HFFc6 (cell line): ENCODE measurements at regions not wholly inside any gene's neighbourhood (a gene's known extent, or its start where the extent isn't known, plus 50 kb on each side); places are given as distances from the start of the nearest gene placed in this dataset.

Experiments
- DNase-seq: peaks from one replicate; pipeline ENCODE4 v3.0.0-alpha.2; 2018
- H3K27ac Mint-ChIP-seq: 2 replicates; pipeline ENCODE4 v1.8.0; 2020; ENCODE audit warnings: mild to moderate bottlenecking, mixed read lengths
- H3K27me3 Mint-ChIP-seq: 2 replicates; pipeline ENCODE4 v1.8.0; 2021; ENCODE audit warnings: mild to moderate bottlenecking, moderate library complexity, mixed read lengths; ENCODE audit not compliant: insufficient read depth
- H3K36me3 Mint-ChIP-seq: 2 replicates; pipeline ENCODE4 v1.8.0; 2021; ENCODE audit warnings: low read depth, mixed read lengths
- H3K4me1 Mint-ChIP-seq: 2 replicates; pipeline ENCODE4 v1.8.0; 2020; ENCODE audit warnings: low read depth, mixed read lengths
- H3K4me3 Mint-ChIP-seq: 2 replicates; pipeline ENCODE4 v1.8.0; 2020; ENCODE audit warnings: mild to moderate bottlenecking, moderate library complexity, mixed read lengths
- H3K9me3 Mint-ChIP-seq: 2 replicates; pipeline ENCODE4 v1.8.0; 2020; ENCODE audit warnings: mild to moderate bottlenecking, mixed read lengths
- TF ChIP-seq, protein P1 (sequence below): fragments of 200-600 bp; sonication (generic); IDR thresholded peaks from 2 replicates; pipeline ENCODE4 v1.5.0; 2021; ENCODE audit warnings: antibody characterized with exemption, mild to moderate bottlenecking

DNA sequence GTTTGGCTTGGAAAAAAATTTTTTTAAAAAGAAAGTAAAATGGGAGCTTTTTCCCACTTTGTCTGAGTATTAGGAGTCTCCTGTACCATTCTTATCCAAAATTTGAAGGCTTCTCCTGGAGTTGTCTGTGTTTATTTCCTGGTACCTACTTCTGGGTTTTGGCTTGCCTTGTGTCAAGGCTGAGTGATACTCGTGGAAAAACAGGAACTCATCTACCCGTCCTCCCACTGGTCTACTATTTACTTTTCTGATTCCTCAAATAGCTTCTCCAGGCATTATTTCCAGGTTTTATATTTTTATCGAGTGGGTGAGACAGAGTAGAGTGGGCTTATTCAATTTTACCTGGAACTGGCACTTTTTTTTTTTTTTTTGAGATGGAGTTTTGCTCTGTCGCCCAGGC, 99.4 kb downstream of the RMI1 start:
- Mint-ChIP-seq H3K4me1 (no peaks in the 10 kb centered on the region), H3K9me3 (no peaks in the 10 kb centered on the region), H3K36me3 (no peaks in the 10 kb centered on the region), H3K27me3 (peaks cover 7% of the 10 kb centered on the region), H3K4me3 (peak overlapping the region; percentile 55; the same call in 1 of the 2 replicates), H3K27ac (no peak overlapping the region)
- TF ChIP-seq, protein P1, sequence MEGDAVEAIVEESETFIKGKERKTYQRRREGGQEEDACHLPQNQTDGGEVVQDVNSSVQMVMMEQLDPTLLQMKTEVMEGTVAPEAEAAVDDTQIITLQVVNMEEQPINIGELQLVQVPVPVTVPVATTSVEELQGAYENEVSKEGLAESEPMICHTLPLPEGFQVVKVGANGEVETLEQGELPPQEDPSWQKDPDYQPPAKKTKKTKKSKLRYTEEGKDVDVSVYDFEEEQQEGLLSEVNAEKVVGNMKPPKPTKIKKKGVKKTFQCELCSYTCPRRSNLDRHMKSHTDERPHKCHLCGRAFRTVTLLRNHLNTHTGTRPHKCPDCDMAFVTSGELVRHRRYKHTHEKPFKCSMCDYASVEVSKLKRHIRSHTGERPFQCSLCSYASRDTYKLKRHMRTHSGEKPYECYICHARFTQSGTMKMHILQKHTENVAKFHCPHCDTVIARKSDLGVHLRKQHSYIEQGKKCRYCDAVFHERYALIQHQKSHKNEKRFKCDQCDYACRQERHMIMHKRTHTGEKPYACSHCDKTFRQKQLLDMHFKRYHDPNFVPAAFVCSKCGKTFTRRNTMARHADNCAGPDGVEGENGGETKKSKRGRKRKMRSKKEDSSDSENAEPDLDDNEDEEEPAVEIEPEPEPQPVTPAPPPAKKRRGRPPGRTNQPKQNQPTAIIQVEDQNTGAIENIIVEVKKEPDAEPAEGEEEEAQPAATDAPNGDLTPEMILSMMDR, result no peak
- DNase-seq, result no peak

DNA sequence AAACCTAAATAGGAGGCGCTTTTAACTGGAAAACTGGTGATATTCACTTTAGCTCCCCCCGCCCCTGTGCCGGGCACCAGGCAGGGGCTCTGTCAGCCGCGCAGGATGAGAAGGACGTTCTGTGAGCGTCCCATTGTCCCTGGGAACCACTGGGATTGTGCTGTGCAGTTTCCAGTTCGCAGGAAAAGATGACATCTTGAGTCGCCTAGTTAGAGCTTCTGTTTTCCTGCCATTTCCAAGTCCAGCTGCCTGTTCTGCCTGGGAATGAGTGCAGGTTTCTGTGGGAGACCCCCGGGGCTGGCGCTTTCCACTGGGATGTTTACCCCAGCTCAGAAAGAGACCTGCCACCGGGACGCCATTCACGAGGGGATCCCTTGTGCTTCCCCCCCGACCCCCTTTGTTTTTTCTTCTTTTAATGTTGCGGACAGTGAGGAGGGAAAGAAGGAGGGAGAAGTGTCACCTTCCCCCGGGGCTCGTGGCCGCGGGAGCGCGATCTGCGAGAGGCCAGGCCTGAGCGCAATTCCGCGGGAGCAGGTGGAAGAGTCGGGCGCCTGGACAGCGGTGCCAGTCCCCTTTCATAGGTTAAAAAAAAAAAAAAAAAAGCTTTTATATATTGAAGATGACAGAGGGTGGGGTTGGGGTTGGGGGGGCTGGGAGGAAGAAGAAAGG, 121.5 kb downstream of the RMI1 start:
- peaks cover 15% of the 10 kb centered on the region for H3K27me3 Mint-ChIP-seq
- no peak overlapping the region for H3K27ac Mint-ChIP-seq
- peak overlapping the region; percentile 26; the same call in 1 of the 2 replicates for H3K4me3 Mint-ChIP-seq
- no peak for DNase-seq
- no peaks in the 10 kb centered on the region for H3K9me3 Mint-ChIP-seq
- H3K4me1 Mint-ChIP-seq, result no peaks in the 10 kb centered on the region
- TF ChIP-seq, protein P1, result no peak
- no peaks in the 10 kb centered on the region for H3K36me3 Mint-ChIP-seq

DNA sequence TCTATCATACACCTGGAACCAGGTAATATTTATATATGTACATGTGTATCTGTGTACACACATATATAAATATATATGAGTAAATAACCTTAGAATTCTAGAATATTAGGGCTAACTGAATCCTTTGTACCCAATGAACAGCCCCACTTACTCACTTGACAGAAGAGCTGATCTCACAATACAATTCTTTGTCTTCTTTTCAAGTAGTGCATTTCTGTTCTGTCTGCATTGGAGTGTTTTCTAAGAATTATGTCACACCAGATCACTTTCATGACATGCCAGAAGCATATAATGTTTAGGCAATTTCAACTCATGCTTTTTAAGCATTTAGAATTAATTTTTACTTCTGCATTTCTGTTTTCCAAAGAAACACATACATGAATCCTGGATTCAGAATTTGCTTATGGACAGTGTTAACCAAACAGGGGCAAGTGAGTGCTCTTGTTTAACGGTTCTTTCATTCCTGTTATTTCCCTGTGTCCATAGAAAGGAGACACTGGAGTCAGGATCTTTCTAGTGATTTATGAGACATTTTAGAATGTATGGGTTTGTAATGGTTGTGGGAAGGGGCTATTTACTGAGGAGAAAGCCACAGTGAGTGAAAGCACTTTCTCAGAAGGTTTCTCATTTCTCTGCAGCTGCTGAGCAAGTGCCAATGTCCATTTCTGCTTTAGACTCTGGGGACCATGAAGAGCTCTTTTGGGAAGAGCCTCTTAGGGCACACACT, 123.2 kb downstream of the RMI1 start:
- H3K27me3 Mint-ChIP-seq, result peaks cover 19% of the 10 kb centered on the region
- DNase-seq, result no peak
- no peak overlapping the region for H3K27ac Mint-ChIP-seq
- TF ChIP-seq, protein P1, result no peak
- no peaks in the 10 kb centered on the region for H3K4me1 Mint-ChIP-seq
- no peak overlapping the region for H3K4me3 Mint-ChIP-seq
- H3K36me3 Mint-ChIP-seq, result no peaks in the 10 kb centered on the region
- no peaks in the 10 kb centered on the region for H3K9me3 Mint-ChIP-seq

DNA sequence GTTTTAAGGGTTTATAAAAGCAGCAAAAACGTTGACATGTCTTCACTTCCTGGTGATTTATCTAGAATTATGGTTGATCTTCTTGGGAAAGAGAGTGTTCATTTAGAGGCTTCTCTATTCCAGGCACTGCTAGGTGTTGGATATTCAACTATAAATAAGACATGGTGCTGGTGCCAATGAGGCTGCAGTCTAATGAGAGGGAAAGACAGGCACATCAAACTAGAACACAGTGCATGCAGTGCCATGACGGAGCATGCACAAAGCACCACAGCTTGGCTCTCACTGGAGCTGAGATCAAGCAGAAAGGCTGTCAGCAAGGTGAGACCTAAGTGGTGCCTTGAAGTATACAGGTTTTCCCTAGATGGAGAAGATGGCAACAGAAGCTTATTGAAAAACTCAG, 126.5 kb downstream of the RMI1 start:
- peaks cover 11% of the 10 kb centered on the region for H3K27me3 Mint-ChIP-seq
- DNase-seq, result no peak
- H3K9me3 Mint-ChIP-seq, result no peaks in the 10 kb centered on the region
- TF ChIP-seq, protein P1, result no peak
- H3K4me1 Mint-ChIP-seq, result no peaks in the 10 kb centered on the region
- no peak overlapping the region for H3K4me3 Mint-ChIP-seq
- H3K36me3 Mint-ChIP-seq, result no peaks in the 10 kb centered on the region
- no peak overlapping the region for H3K27ac Mint-ChIP-seq

DNA sequence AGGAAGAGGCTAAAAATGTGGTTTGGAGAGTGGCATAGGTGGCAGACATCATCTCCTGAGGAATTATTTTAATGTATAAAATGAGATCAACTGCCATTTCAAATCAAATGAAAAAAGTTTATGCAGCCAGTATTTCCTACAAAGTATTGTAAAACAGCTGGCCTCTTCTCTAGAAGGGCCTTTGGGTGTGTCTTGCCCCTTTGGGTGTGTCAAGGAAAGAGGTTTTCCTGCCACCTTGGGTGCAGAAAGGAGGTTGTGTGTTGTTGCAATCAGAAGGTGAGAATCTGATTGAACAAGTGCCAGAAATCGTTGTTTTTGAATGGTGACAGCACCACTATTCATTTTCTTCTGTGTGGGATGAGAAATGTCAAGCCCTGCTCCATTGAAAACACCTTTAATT, 127.4 kb downstream of the RMI1 start:
- H3K36me3 Mint-ChIP-seq, result no peaks in the 10 kb centered on the region
- no peak for DNase-seq
- no peak overlapping the region for H3K27ac Mint-ChIP-seq
- no peaks in the 10 kb centered on the region for H3K4me1 Mint-ChIP-seq
- no peaks in the 10 kb centered on the region for H3K9me3 Mint-ChIP-seq
- no peak overlapping the region for H3K4me3 Mint-ChIP-seq
- H3K27me3 Mint-ChIP-seq, result peaks cover 10% of the 10 kb centered on the region
- TF ChIP-seq, protein P1, result no peak
